ENCODE measurements at regions not wholly inside any gene's neighbourhood (a gene's known extent, or its start where the extent isn't known, plus 50 kb on each side); places are given as distances from the start of the nearest gene placed in this dataset.

- H3K4me3 ChIP-seq (replicated peaks in 1 of 3): no peak overlapping the region
- intact Hi-C loops (cut with DNase I): no loop called here
- no peaks in the 10 kb centered on the region for H3K4me1 ChIP-seq
- no peaks in the 10 kb centered on the region for H3K9me3 ChIP-seq
- DNase-seq: no peak
- no peaks in the 10 kb centered on the region for H3K36me3 ChIP-seq
- no peak overlapping the region for H3K27ac ChIP-seq
- no peaks in the 10 kb centered on the region for H3K27me3 ChIP-seq
- no peak for TF ChIP-seq POLR2A (IDR thresholded peaks at IDR 0.05)
- 86 to 95% methylated on average over 2 of the region's 2 CpGs for WGBS, 2 donors
Measured at GRCh38 chr20:52405986-52406385, 214.4 kb upstream of the ZFP64 start.

GRCh38 chr20:52405417-52405816 is 213.8 kb upstream of the ZFP64 start:
- no peak for DNase-seq
- Histone ChIP-seq H3K27me3 (no peaks in the 10 kb centered on the region), H3K4me3 (replicated peaks in 1 of 3) (no peak overlapping the region), H3K36me3 (no peaks in the 10 kb centered on the region), H3K27ac (no peak overlapping the region), H3K4me1 (no peaks in the 10 kb centered on the region), H3K9me3 (no peaks in the 10 kb centered on the region)
- intact Hi-C loops (cut with DNase I): no loop called here
- 88 to 92% methylated on average over 1 of the region's 1 CpG for WGBS, 2 donors
- TF ChIP-seq CTCF (IDR thresholded peaks at IDR 0.05) (no peak), POLR2A (IDR thresholded peaks at IDR 0.05) (no peak)

DNA sequence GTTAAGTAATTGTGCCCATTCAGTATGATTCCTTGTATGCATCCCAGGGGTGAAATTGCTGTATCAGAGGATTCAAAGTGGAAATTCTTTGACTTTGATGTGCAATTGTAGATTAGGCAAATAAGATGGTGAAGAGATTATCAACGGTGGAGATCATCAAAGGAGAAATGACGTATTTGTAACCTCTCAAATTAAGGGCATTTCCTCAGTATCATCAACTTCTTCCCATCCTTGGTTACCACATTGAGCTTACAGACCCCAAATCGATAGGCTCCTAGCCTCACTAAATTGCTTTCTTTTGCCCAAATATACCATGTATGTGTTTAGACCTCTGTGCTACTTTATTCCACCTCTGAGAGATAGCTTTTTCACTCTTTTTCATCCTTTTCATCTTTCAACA is 213.1 kb upstream of the ZFP64 start:
- intact Hi-C loops (cut with DNase I): no loop called here
- WGBS, 2 donors: 72 to 76% methylated on average over 3 of the region's 3 CpGs
- no peak for DNase-seq

GRCh38 chr20:52402950-52403349 is 211.4 kb upstream of the ZFP64 start:
- H3K27me3 ChIP-seq: no peaks in the 10 kb centered on the region
- intact Hi-C loops (cut with DNase I): no loop called here
- H3K9me3 ChIP-seq: no peaks in the 10 kb centered on the region
- no peaks in the 10 kb centered on the region for H3K4me1 ChIP-seq
- 81 to 91% methylated on average over 4 of the region's 4 CpGs for WGBS, 2 donors
- H3K4me3 ChIP-seq (replicated peaks in 1 of 3): no peak overlapping the region
- H3K27ac ChIP-seq: no peak overlapping the region
- no peak for DNase-seq
- TF ChIP-seq POLR2A (IDR thresholded peaks at IDR 0.05) (no peak), CTCF (IDR thresholded peaks at IDR 0.05) (no peak)
- no peaks in the 10 kb centered on the region for H3K36me3 ChIP-seq

More for the DNA sequence above, 213.1 kb upstream of the ZFP64 start:
- H3K27me3 ChIP-seq: no peaks in the 10 kb centered on the region
- no peaks in the 10 kb centered on the region for H3K4me1 ChIP-seq
- H3K4me3 ChIP-seq (replicated peaks in 1 of 3): no peak overlapping the region
- H3K9me3 ChIP-seq: no peaks in the 10 kb centered on the region
- H3K27ac ChIP-seq: no peak overlapping the region
- no peak for TF ChIP-seq CTCF (IDR thresholded peaks at IDR 0.05)
- no peak for TF ChIP-seq POLR2A (IDR thresholded peaks at IDR 0.05)
- no peaks in the 10 kb centered on the region for H3K36me3 ChIP-seq

- no peaks in the 10 kb centered on the region for H3K9me3 ChIP-seq
- no peak overlapping the region for H3K4me3 ChIP-seq (replicated peaks in 1 of 3)
- no peaks in the 10 kb centered on the region for H3K4me1 ChIP-seq
- H3K36me3 ChIP-seq: no peaks in the 10 kb centered on the region
- H3K27ac ChIP-seq: no peak overlapping the region
- DNase-seq: no peak
- no peaks in the 10 kb centered on the region for H3K27me3 ChIP-seq
- 90% methylated on average over 5 of the region's 5 CpGs for WGBS, 2 donors
- intact Hi-C loops (cut with DNase I): no loop called here
- no peak for TF ChIP-seq POLR2A (IDR thresholded peaks at IDR 0.05)
- no peak for TF ChIP-seq CTCF (IDR thresholded peaks at IDR 0.05)
Measured at GRCh38 chr20:52402514-52402913, 210.9 kb upstream of the ZFP64 start.

DNA sequence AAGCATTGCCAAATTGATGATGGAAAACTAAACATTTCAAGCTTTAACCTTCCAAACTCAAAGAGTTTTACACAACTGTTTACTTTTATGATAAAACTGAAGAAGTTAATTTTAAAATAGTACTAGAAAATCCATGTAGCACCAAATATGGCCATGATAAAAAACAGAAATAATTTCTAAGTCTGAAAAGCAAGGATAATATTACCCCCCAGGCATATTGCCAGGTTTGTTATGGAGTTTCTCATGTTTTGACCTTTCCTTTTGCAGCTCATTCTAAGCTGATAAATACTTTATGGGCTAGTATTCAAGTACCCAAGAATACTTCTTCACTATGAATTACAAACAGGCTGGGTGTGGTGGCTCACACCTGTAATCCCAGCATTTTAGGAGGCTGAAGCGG is 209.9 kb upstream of the ZFP64 start:
- Histone ChIP-seq H3K36me3 (no peaks in the 10 kb centered on the region), H3K27ac (no peak overlapping the region), H3K27me3 (no peaks in the 10 kb centered on the region), H3K4me1 (no peaks in the 10 kb centered on the region), H3K4me3 (replicated peaks in 1 of 3) (no peak overlapping the region), H3K9me3 (no peaks in the 10 kb centered on the region)
- no peak for TF ChIP-seq CTCF (IDR thresholded peaks at IDR 0.05)
- no peak for TF ChIP-seq POLR2A (IDR thresholded peaks at IDR 0.05)
- 95 to 100% methylated on average over 1 of the region's 1 CpG for WGBS, 2 donors
- DNase-seq: no peak
- intact Hi-C loops (cut with DNase I): no loop called here
